Upper lobe of left lung (tissue), 6 donors: ENCODE measurements at regions not wholly inside any gene's neighbourhood (a gene's known extent, or its start where the extent isn't known, plus 50 kb on each side); places are given as distances from the start of the nearest gene placed in this dataset.

Experiments
- ATAC-seq, 2 donors: fragments of 200-7000 bp; cut with Tn5 transposase; one replicate each; pipeline ENCODE4 v1.9.1; 2022; ENCODE audit warnings: mild to moderate bottlenecking in 2 of 2, moderate library complexity in 2 of 2; ENCODE audit not compliant: low FRiP score in 2 of 2
- DNase-seq, 2 donors: peaks; one replicate each; pipeline ENCODE4 v3.0.0-alpha.2; 2019 to 2020
- H3K27ac ChIP-seq, 4 donors: fragments of 200-600 bp; sonication (generic); one replicate each; pipeline ENCODE4 v1.5.1; 2016 to 2019
- H3K27me3 ChIP-seq, 4 donors: fragments of 200-600 bp; sonication (generic); one replicate each; pipeline ENCODE4 v1.5.1; 2017 to 2019
- H3K36me3 ChIP-seq, 4 donors: fragments of 200-600 bp; sonication (generic); one replicate each; pipeline ENCODE4 v1.5.1; 2016 to 2019
- H3K4me1 ChIP-seq, 4 donors: fragments of 200-600 bp; sonication (generic); one replicate each; pipeline ENCODE4 v1.5.1; 2018 to 2019
- H3K4me3 ChIP-seq, 4 donors: fragments of 200-600 bp; sonication (generic); one replicate each; pipeline ENCODE4 v1.5.1; 2017 to 2019; ENCODE audit warnings: mild to moderate bottlenecking in 2 of 4, moderate library complexity in 1 of 4
- H3K9me3 ChIP-seq, 4 donors: fragments of 200-600 bp; sonication (generic); one replicate each; pipeline ENCODE4 v1.5.1; 2018 to 2019
- EP300 ChIP-seq, 4 donors: sonication (generic); formaldehyde crosslinking; IDR thresholded peaks; one replicate each; pipeline ENCODE4 v1.5.1; 2017; ENCODE audit warnings: antibody characterized with exemption in 4 of 4, control low read depth in 2 of 4
- POLR2A ChIP-seq, 4 donors: fragments of 450-650 bp; IDR thresholded peaks; one replicate each; pipeline ENCODE4 v1.5.1; 2016 to 2017; ENCODE audit warnings: antibody characterized with exemption in 4 of 4, mild to moderate bottlenecking in 2 of 4
- POLR2AphosphoS5 ChIP-seq, 2 donors: sonication (generic); formaldehyde crosslinking; IDR thresholded peaks; one replicate each; pipeline ENCODE4 v1.5.1; 2017; ENCODE audit warnings: antibody characterized with exemption in 2 of 2
- WGBS, 2 donors: methylation state at CpG; one replicate each; pipeline ENCODE4 v1.1.5; 2017 to 2018; 5-methylcytosine and 5-hydroxymethylcytosine counted together
- TF ChIP-seq, protein P1 (sequence below), 6 experiments: fragments of 450-650 bp in 4 of 6; fragments of 200-600 bp in 2 of 6; sonication (generic) in 2 of 6; IDR thresholded peaks; one replicate each; pipeline ENCODE4 v1.5.1; 2016 to 2019; ENCODE audit warnings: antibody characterized with exemption in 6 of 6
- donor health status: DM: no; HTN: no; CAD: no; lungs with moderate emphysema.
- donor health status: DM: no; HTN: yes; CAD: no; lungs with severe emphysema.

DNA sequence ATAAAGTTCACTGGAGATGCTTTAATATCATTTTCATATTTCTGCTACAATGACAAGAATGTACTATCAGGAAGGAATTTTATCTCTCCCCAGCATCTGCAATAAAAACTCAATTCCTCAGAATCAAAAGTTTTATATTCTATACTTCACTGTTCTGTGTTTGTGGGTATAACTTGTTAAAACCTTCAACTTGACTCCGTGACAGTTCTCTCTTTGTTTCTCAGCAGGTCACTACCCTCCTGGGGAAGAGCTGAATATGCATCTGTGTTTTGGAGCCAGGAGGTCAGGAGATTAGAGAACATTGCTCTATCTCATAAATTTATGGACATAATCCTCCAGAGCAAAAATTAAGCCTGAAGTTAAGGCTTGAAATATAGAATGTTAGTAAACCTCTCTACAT lies 411.4 kb downstream of the TRIB2 start:
- 52 to 54% methylated on average over 1 of the region's 1 CpG for WGBS, 2 donors
- H3K27me3 ChIP-seq = no peaks in the 10 kb centered on the region
- H3K9me3 ChIP-seq = no peaks in the 10 kb centered on the region
- H3K27ac ChIP-seq = no peak overlapping the region
- no peaks in the 10 kb centered on the region for H3K4me1 ChIP-seq
- H3K4me3 ChIP-seq = no peak overlapping the region
- DNase-seq (no peak), ATAC-seq (no peak)
- H3K36me3 ChIP-seq = no peaks in the 10 kb centered on the region
- no peak for TF ChIP-seq POLR2A (IDR thresholded peaks at IDR 0.05)
- no peak for TF ChIP-seq EP300 (IDR thresholded peaks at IDR 0.05)
- TF ChIP-seq, protein P1, sequence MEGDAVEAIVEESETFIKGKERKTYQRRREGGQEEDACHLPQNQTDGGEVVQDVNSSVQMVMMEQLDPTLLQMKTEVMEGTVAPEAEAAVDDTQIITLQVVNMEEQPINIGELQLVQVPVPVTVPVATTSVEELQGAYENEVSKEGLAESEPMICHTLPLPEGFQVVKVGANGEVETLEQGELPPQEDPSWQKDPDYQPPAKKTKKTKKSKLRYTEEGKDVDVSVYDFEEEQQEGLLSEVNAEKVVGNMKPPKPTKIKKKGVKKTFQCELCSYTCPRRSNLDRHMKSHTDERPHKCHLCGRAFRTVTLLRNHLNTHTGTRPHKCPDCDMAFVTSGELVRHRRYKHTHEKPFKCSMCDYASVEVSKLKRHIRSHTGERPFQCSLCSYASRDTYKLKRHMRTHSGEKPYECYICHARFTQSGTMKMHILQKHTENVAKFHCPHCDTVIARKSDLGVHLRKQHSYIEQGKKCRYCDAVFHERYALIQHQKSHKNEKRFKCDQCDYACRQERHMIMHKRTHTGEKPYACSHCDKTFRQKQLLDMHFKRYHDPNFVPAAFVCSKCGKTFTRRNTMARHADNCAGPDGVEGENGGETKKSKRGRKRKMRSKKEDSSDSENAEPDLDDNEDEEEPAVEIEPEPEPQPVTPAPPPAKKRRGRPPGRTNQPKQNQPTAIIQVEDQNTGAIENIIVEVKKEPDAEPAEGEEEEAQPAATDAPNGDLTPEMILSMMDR (IDR thresholded peaks at IDR 0.05) = no peak
- TF ChIP-seq POLR2AphosphoS5 (IDR thresholded peaks at IDR 0.05) = no peak

DNA sequence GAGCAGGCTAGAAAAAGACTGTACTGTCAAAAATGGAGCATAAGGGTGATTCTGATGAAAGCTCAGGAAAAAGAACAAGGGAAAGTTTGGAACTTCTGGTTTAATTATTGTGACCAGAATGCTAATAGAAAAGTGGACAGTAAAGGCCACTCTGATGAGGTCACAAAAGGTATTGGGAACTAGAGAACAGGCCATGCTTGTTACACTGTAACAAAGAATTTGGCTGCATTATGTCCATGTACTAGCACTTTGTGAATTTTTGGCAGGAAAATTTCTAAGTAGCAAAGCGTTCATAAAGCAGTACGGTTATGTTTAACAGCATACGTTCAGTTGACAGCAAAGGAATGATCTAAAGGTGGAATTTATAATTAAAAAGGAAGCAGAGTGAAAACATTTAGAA lies 418.6 kb downstream of the TRIB2 start:
- no peak for ATAC-seq
- H3K9me3 ChIP-seq = no peaks in the 10 kb centered on the region
- no peaks in the 10 kb centered on the region for H3K36me3 ChIP-seq
- WGBS, 2 donors = 82 to 83% methylated on average over 3 of the region's 3 CpGs
- no peaks in the 10 kb centered on the region for H3K27me3 ChIP-seq
- no peak overlapping the region for H3K27ac ChIP-seq
- no peak for DNase-seq
- no peak overlapping the region for H3K4me3 ChIP-seq
- TF ChIP-seq POLR2AphosphoS5 (IDR thresholded peaks at IDR 0.05) (no peak), POLR2A (IDR thresholded peaks at IDR 0.05) (no peak), EP300 (IDR thresholded peaks at IDR 0.05) (no peak)
- TF ChIP-seq, protein P1 (IDR thresholded peaks at IDR 0.05) = no peak
- H3K4me1 ChIP-seq = no peaks in the 10 kb centered on the region

DNA sequence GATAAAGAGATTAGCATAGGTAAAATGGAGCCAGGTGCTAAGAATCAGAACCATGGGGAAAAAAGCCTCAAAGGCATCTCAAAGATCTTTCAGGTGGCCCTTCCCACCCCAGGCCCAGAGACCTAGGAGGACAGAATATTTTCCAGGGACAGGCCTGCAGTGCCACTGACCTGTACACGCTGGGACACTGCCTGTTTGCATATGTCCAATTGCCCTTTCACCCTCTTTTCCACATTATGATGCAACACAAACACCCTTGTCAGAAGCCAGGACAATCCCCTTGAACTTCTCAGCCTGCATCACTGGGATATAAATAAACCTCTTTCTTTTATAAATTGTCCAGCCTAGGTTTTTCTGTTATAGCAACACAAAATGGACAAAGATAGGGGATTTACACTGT lies 419.1 kb downstream of the TRIB2 start:
- ATAC-seq = no peak
- 59 to 72% methylated on average over 1 of the region's 1 CpG for WGBS, 2 donors
- Histone ChIP-seq H3K9me3 (no peaks in the 10 kb centered on the region), H3K27me3 (no peaks in the 10 kb centered on the region), H3K27ac (no peak overlapping the region), H3K4me1 (no peaks in the 10 kb centered on the region), H3K36me3 (no peaks in the 10 kb centered on the region), H3K4me3 (no peak overlapping the region)
- TF ChIP-seq POLR2A (IDR thresholded peaks at IDR 0.05) = no peak
- TF ChIP-seq, protein P1 (IDR thresholded peaks at IDR 0.05) = no peak
- no peak for TF ChIP-seq EP300 (IDR thresholded peaks at IDR 0.05)
- no peak for TF ChIP-seq POLR2AphosphoS5 (IDR thresholded peaks at IDR 0.05)
- DNase-seq = no peak

DNA sequence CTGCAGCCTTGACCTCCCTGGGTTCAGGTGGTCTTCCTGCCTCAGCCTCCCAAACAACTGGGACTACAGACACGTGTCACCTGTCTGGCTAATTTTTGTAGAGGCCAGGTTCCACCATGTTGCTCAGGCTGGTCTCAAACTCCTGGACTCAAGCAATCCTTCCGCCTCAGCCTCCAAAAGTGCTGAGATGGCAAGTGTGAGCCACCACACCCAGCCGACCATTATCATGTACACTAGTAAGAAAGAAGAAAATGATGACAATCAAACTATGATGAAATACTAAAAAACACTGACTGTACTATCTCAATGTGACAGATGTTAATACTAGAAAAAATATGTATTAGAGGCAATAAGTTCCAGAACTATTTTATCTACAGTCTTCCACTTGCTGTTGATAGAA lies 420.9 kb downstream of the TRIB2 start:
- no peak overlapping the region for H3K4me3 ChIP-seq
- H3K4me1 ChIP-seq = no peaks in the 10 kb centered on the region
- no peaks in the 10 kb centered on the region for H3K27me3 ChIP-seq
- DNase-seq = no peak
- H3K36me3 ChIP-seq = no peaks in the 10 kb centered on the region
- 82 to 83% methylated on average over 3 of the region's 3 CpGs for WGBS, 2 donors
- H3K9me3 ChIP-seq = no peaks in the 10 kb centered on the region
- H3K27ac ChIP-seq = no peak overlapping the region
- no peak for TF ChIP-seq POLR2A (IDR thresholded peaks at IDR 0.05)
- TF ChIP-seq EP300 (IDR thresholded peaks at IDR 0.05) = no peak
- TF ChIP-seq, protein P1 (IDR thresholded peaks at IDR 0.05) = no peak
- TF ChIP-seq POLR2AphosphoS5 (IDR thresholded peaks at IDR 0.05) = no peak
- ATAC-seq = no peak

DNA sequence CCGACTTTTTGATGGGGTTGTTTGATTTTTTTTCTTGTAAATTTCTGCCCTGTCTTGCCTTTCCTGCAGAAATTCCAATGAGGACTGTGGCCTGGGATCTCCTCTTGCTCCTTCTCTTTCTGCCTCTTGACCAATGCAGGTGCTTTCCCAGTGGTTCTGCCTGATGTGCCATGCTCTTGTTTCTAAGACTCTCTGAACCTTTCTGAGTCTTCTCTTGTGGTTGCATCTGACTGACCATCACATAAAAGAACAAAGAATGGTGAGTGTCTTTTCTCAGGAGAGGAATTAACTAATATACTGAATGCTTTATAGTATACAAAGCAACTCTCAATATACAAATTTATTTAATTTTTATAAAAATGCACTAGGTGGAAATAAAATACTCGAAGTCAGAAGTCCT lies 424.6 kb downstream of the TRIB2 start:
- no peak for TF ChIP-seq POLR2AphosphoS5 (IDR thresholded peaks at IDR 0.05)
- no peak for TF ChIP-seq EP300 (IDR thresholded peaks at IDR 0.05)
- TF ChIP-seq, protein P1 (IDR thresholded peaks at IDR 0.05) = no peak
- no peak for TF ChIP-seq POLR2A (IDR thresholded peaks at IDR 0.05)
- ATAC-seq (no peak), DNase-seq (no peak)
- Histone ChIP-seq H3K4me3 (no peak overlapping the region), H3K27ac (no peak overlapping the region), H3K9me3 (no peaks in the 10 kb centered on the region), H3K36me3 (no peaks in the 10 kb centered on the region), H3K27me3 (no peaks in the 10 kb centered on the region), H3K4me1 (no peaks in the 10 kb centered on the region)
- 79 to 81% methylated on average over 2 of the region's 2 CpGs for WGBS, 2 donors
